ENCODE measurements at regions not wholly inside any gene's neighbourhood (a gene's known extent, or its start where the extent isn't known, plus 50 kb on each side); places are given as distances from the start of the nearest gene placed in this dataset.

- Histone ChIP-seq H3K36me3 (no peaks in the 10 kb centered on the region), H3K27ac (no peak overlapping the region), H3K27me3 (no peaks in the 10 kb centered on the region), H3K4me3 (no peak overlapping the region), H3K4me1 (ENCODE audit: low read depth) (no peaks in the 10 kb centered on the region), H3K9me3 (ENCODE audit: low read depth) (no peaks in the 10 kb centered on the region)
- no peak for DNase-seq (ENCODE audit: low read depth in 1 of 2, low spot score in 1 of 2)
- no peak for TF ChIP-seq CTCF (IDR thresholded peaks at IDR 0.05; ENCODE audit: low read depth, low read length)
Observed at GRCh38 chr2:220697011-220697410, 875.1 kb downstream of the EPHA4 start.

GRCh38 chr2:220701115-220701514 lies 871.0 kb downstream of the EPHA4 start:
- Histone ChIP-seq H3K36me3 (no peaks in the 10 kb centered on the region), H3K9me3 (ENCODE audit: low read depth) (no peaks in the 10 kb centered on the region), H3K27ac (no peak overlapping the region), H3K27me3 (no peaks in the 10 kb centered on the region), H3K4me1 (ENCODE audit: low read depth) (no peaks in the 10 kb centered on the region), H3K4me3 (no peak overlapping the region)
- no peak for TF ChIP-seq CTCF (IDR thresholded peaks at IDR 0.05; ENCODE audit: low read depth, low read length)
- DNase-seq (ENCODE audit: low read depth in 1 of 2, low spot score in 1 of 2), result no peak

GRCh38 chr2:220703279-220703678 lies 868.8 kb downstream of the EPHA4 start:
- Histone ChIP-seq H3K27ac (no peak overlapping the region), H3K27me3 (no peaks in the 10 kb centered on the region), H3K4me3 (no peak overlapping the region), H3K4me1 (ENCODE audit: low read depth) (no peaks in the 10 kb centered on the region), H3K9me3 (ENCODE audit: low read depth) (no peaks in the 10 kb centered on the region), H3K36me3 (no peaks in the 10 kb centered on the region)
- DNase-seq (ENCODE audit: low read depth in 1 of 2, low spot score in 1 of 2), result no peak
- TF ChIP-seq CTCF (IDR thresholded peaks at IDR 0.05; ENCODE audit: low read depth, low read length), result no peak

GRCh38 chr2:220704081-220704480 lies 868.0 kb downstream of the EPHA4 start:
- Histone ChIP-seq H3K4me1 (ENCODE audit: low read depth) (no peaks in the 10 kb centered on the region), H3K36me3 (no peaks in the 10 kb centered on the region), H3K4me3 (no peak overlapping the region), H3K27me3 (no peaks in the 10 kb centered on the region), H3K27ac (no peak overlapping the region), H3K9me3 (ENCODE audit: low read depth) (no peaks in the 10 kb centered on the region)
- TF ChIP-seq CTCF (IDR thresholded peaks at IDR 0.05; ENCODE audit: low read depth, low read length), result no peak
- no peak for DNase-seq (ENCODE audit: low read depth in 1 of 2, low spot score in 1 of 2)

GRCh38 chr2:220704810-220705209 lies 867.3 kb downstream of the EPHA4 start:
- no peak overlapping the region for H3K4me3 ChIP-seq
- no peaks in the 10 kb centered on the region for H3K36me3 ChIP-seq
- H3K27ac ChIP-seq, result no peak overlapping the region
- no peaks in the 10 kb centered on the region for H3K4me1 ChIP-seq (ENCODE audit: low read depth)
- no peaks in the 10 kb centered on the region for H3K9me3 ChIP-seq (ENCODE audit: low read depth)
- no peak for DNase-seq (ENCODE audit: low read depth in 1 of 2, low spot score in 1 of 2)
- H3K27me3 ChIP-seq, result no peaks in the 10 kb centered on the region
- no peak for TF ChIP-seq CTCF (IDR thresholded peaks at IDR 0.05; ENCODE audit: low read depth, low read length)

- no peak for DNase-seq (ENCODE audit: low read depth in 1 of 2, low spot score in 1 of 2)
Observed at GRCh38 chr2:220705678-220706077, 866.4 kb downstream of the EPHA4 start.

More at GRCh38 chr2:220705678-220706077, 866.4 kb downstream of the EPHA4 start:
- Histone ChIP-seq H3K27ac (no peak overlapping the region), H3K4me1 (ENCODE audit: low read depth) (no peaks in the 10 kb centered on the region), H3K27me3 (no peaks in the 10 kb centered on the region), H3K36me3 (no peaks in the 10 kb centered on the region), H3K4me3 (no peak overlapping the region), H3K9me3 (ENCODE audit: low read depth) (no peaks in the 10 kb centered on the region)
- TF ChIP-seq CTCF (IDR thresholded peaks at IDR 0.05; ENCODE audit: low read depth, low read length), result no peak

Measured in cardiac muscle cell (in vitro differentiated cells and primary cell).